NCI-H748 (cell line): ENCODE measurements at regions not wholly inside any gene's neighbourhood (a gene's known extent, or its start where the extent isn't known, plus 50 kb on each side); places are given as distances from the start of the nearest gene placed in this dataset.
"Not testable (repeated sequence)": the region's sequence is repeated elsewhere in the genome, so short reads cannot be mapped to it uniquely, and the experiment has no call there.

Experiments used
- DNase-seq: peaks from one replicate; lab custom pipeline; 2025; ENCODE audit not compliant: unreplicated experiment; lab: John Stamatoyannopoulos, UW

- DNase-seq, result no peak
Measured at GRCh38 chr2:189231719-189232323, 52.3 kb upstream of the COL5A2 start.

GRCh38 chr2:189232759-189233406, 53.3 kb upstream of the COL5A2 start:
- no peak for DNase-seq

- DNase-seq, result no peak
Measured at GRCh38 chr2:189233527-189233926, 54.0 kb upstream of the COL5A2 start.

- no peak for DNase-seq
Measured at GRCh38 chr2:189234991-189235390, 55.4 kb upstream of the COL5A2 start.

- DNase-seq, result no peak
Measured at GRCh38 chr2:189236066-189236465, 56.5 kb upstream of the COL5A2 start.

- DNase-seq, result no peak
Measured at GRCh38 chr2:189238903-189239302, 59.3 kb upstream of the COL5A2 start.

GRCh38 chr2:189243843-189244242, 64.3 kb upstream of the COL5A2 start:
- DNase-seq, result not testable (repeated sequence)

GRCh38 chr2:189247276-189247675, 67.7 kb upstream of the COL5A2 start:
- no peak for DNase-seq

- DNase-seq, result no peak
Measured at GRCh38 chr2:189248141-189248540, 68.6 kb upstream of the COL5A2 start.

GRCh38 chr2:189249171-189249570, 69.6 kb upstream of the COL5A2 start:
- no peak for DNase-seq

GRCh38 chr2:189249901-189250300, 70.3 kb upstream of the COL5A2 start:
- no peak for DNase-seq

- DNase-seq, result no peak
Measured at GRCh38 chr2:189252991-189253675, 73.6 kb upstream of the COL5A2 start.

GRCh38 chr2:189253836-189254235, 74.3 kb upstream of the COL5A2 start:
- DNase-seq, result no peak

- no peak for DNase-seq
Measured at GRCh38 chr2:189254268-189254883, 74.8 kb upstream of the COL5A2 start.

- DNase-seq, result no peak
Measured at GRCh38 chr2:189255711-189256110, 76.2 kb upstream of the COL5A2 start.

- no peak for DNase-seq
Measured at GRCh38 chr2:189258616-189259365, 79.2 kb upstream of the COL5A2 start.

- DNase-seq, result no peak
Measured at GRCh38 chr2:189260361-189260814, 80.8 kb upstream of the COL5A2 start.

GRCh38 chr2:189261431-189261841, 81.9 kb upstream of the COL5A2 start:
- no peak for DNase-seq

GRCh38 chr2:189261916-189262315, 82.4 kb upstream of the COL5A2 start:
- no peak for DNase-seq

- DNase-seq, result no peak
Measured at GRCh38 chr2:189265696-189266320, 86.2 kb upstream of the COL5A2 start.

- DNase-seq, result no peak
Measured at GRCh38 chr2:189267491-189267890, 87.9 kb upstream of the COL5A2 start.
